Testis (tissue), 2 donors: ENCODE measurements at regions not wholly inside any gene's neighbourhood (a gene's known extent, or its start where the extent isn't known, plus 50 kb on each side); places are given as distances from the start of the nearest gene placed in this dataset.

Source experiments
- DNase-seq: peaks from one replicate; pipeline ENCODE4 v3.0.0-alpha.2; 2019
- H3K27ac ChIP-seq, 2 donors: fragments of 200-600 bp; sonication (generic); one replicate each; pipeline ENCODE4 v1.5.1; 2019
- H3K27me3 ChIP-seq: fragments of 200-600 bp; sonication (generic); one replicate; pipeline ENCODE4 v1.5.1; 2019
- H3K36me3 ChIP-seq: fragments of 200-600 bp; sonication (generic); one replicate; pipeline ENCODE4 v1.5.1; 2017; ENCODE audit warnings: low read depth; ENCODE audit errors: missing control alignments
- H3K4me1 ChIP-seq: fragments of 200-600 bp; sonication (generic); one replicate; pipeline ENCODE4 v1.5.1; 2019
- H3K4me3 ChIP-seq, 2 donors: fragments of 200-600 bp; sonication (generic); one replicate each; pipeline ENCODE4 v1.5.1; 2017 to 2019
- H3K9me3 ChIP-seq: fragments of 200-600 bp; sonication (generic); one replicate; pipeline ENCODE4 v1.5.1; 2017
- CTCF ChIP-seq, 3 experiments: fragments of 450-650 bp in 2 of 3; fragments of 200-600 bp in 1 of 3; sonication (generic) in 1 of 3; IDR thresholded peaks; one replicate each; pipeline ENCODE4 v1.5.1; 2016 to 2019; ENCODE audit warnings: antibody characterized with exemption in 3 of 3, mild to moderate bottlenecking in 2 of 3, moderate library complexity in 1 of 3
- POLR2A ChIP-seq: fragments of 450-650 bp; IDR thresholded peaks from one replicate; pipeline ENCODE4 v1.6.1; 2017; ENCODE audit warnings: antibody characterized with exemption, mild to moderate bottlenecking, moderate library complexity
- WGBS, 2 donors: methylation state at CpG; one replicate each; pipeline ENCODE4 v1.1.5; 2018; 5-methylcytosine and 5-hydroxymethylcytosine counted together
- intact Hi-C: fragments of 100-400 bp; cut with DNase I; formaldehyde crosslinking; loops from one replicate; pipeline ENCODE4 v1.15.1; 2023; ENCODE audit warnings: low total_unique reads

- H3K4me3 ChIP-seq: no peak overlapping the region
- H3K9me3 ChIP-seq: no peaks in the 10 kb centered on the region
- intact Hi-C loops: no loop called here
- no peaks in the 10 kb centered on the region for H3K4me1 ChIP-seq
- DNase-seq: no peak
- H3K36me3 ChIP-seq: no peaks in the 10 kb centered on the region
- TF ChIP-seq CTCF (IDR thresholded peaks at IDR 0.05) (no peak), POLR2A (no peak)
- 48 to 52% methylated on average over 1 of the region's 1 CpG for WGBS, 2 donors
- H3K27ac ChIP-seq: no peak overlapping the region
- no peaks in the 10 kb centered on the region for H3K27me3 ChIP-seq
Observed at GRCh38 chr10:9834434-9834833, 1183.2 kb upstream of the CELF2 start.

GRCh38 chr10:9845075-9845474, 1172.6 kb upstream of the CELF2 start:
- no peak for DNase-seq
- Histone ChIP-seq H3K9me3 (no peaks in the 10 kb centered on the region), H3K4me3 (no peak overlapping the region), H3K4me1 (no peaks in the 10 kb centered on the region), H3K36me3 (no peaks in the 10 kb centered on the region), H3K27me3 (no peaks in the 10 kb centered on the region), H3K27ac (no peak overlapping the region)
- TF ChIP-seq POLR2A (no peak), CTCF (IDR thresholded peaks at IDR 0.05) (no peak)
- intact Hi-C loops: no loop called here

GRCh38 chr10:9848278-9848677, 1169.4 kb upstream of the CELF2 start:
- H3K4me1 ChIP-seq: no peaks in the 10 kb centered on the region
- H3K9me3 ChIP-seq: no peaks in the 10 kb centered on the region
- H3K36me3 ChIP-seq: no peaks in the 10 kb centered on the region
- H3K4me3 ChIP-seq: no peak overlapping the region
- intact Hi-C loops: no loop called here
- H3K27ac ChIP-seq: no peak overlapping the region
- no peak for TF ChIP-seq POLR2A
- TF ChIP-seq CTCF (IDR thresholded peaks at IDR 0.05): no peak
- H3K27me3 ChIP-seq: no peaks in the 10 kb centered on the region
- DNase-seq: no peak

GRCh38 chr10:9848981-9849380, 1168.7 kb upstream of the CELF2 start:
- no peaks in the 10 kb centered on the region for H3K36me3 ChIP-seq
- H3K4me1 ChIP-seq: no peaks in the 10 kb centered on the region
- TF ChIP-seq POLR2A (no peak), CTCF (IDR thresholded peaks at IDR 0.05) (no peak)
- no peak overlapping the region for H3K4me3 ChIP-seq
- H3K27me3 ChIP-seq: no peaks in the 10 kb centered on the region
- no peaks in the 10 kb centered on the region for H3K9me3 ChIP-seq
- no peak overlapping the region for H3K27ac ChIP-seq
- 67 to 83% methylated on average over 2 of the region's 2 CpGs for WGBS, 2 donors
- DNase-seq: no peak
- intact Hi-C loops: no loop called here

- no peaks in the 10 kb centered on the region for H3K36me3 ChIP-seq
- intact Hi-C loops: no loop called here
- no peak overlapping the region for H3K27ac ChIP-seq
- no peak overlapping the region for H3K4me3 ChIP-seq
- TF ChIP-seq CTCF (IDR thresholded peaks at IDR 0.05): no peak
- DNase-seq: no peak
- 81 to 88% methylated on average over 3 of the region's 3 CpGs for WGBS, 2 donors
- no peaks in the 10 kb centered on the region for H3K27me3 ChIP-seq
- H3K9me3 ChIP-seq: no peaks in the 10 kb centered on the region
- H3K4me1 ChIP-seq: no peaks in the 10 kb centered on the region
Observed at GRCh38 chr10:9850415-9850814, 1167.3 kb upstream of the CELF2 start.
